Coronary artery (tissue), 2 donors: ENCODE measurements at regions not wholly inside any gene's neighbourhood (a gene's known extent, or its start where the extent isn't known, plus 50 kb on each side); places are given as distances from the start of the nearest gene placed in this dataset.

Source experiments
- DNase-seq: peaks from one replicate; pipeline ENCODE4 v3.0.0-alpha.2; 2017; ENCODE audit warnings: low spot score
- H3K27ac ChIP-seq, 2 donors: fragments of 200-600 bp; sonication (generic); one replicate each; pipeline ENCODE4 v1.5.1; 2016 to 2019
- H3K4me3 ChIP-seq: fragments of 200-600 bp; sonication (generic); 2 replicates; pipeline ENCODE4 v1.5.1; 2016; ENCODE audit warnings: mild to moderate bottlenecking, moderate library complexity
- TF ChIP-seq, protein P1 (sequence below): fragments of 200-600 bp; sonication (generic); IDR thresholded peaks from one replicate; pipeline ENCODE4 v1.5.1; 2019; ENCODE audit warnings: antibody characterized with exemption

- no peak for DNase-seq
- Histone ChIP-seq H3K27ac (no peak overlapping the region), H3K4me3 (no peak overlapping the region)
- TF ChIP-seq, protein P1, sequence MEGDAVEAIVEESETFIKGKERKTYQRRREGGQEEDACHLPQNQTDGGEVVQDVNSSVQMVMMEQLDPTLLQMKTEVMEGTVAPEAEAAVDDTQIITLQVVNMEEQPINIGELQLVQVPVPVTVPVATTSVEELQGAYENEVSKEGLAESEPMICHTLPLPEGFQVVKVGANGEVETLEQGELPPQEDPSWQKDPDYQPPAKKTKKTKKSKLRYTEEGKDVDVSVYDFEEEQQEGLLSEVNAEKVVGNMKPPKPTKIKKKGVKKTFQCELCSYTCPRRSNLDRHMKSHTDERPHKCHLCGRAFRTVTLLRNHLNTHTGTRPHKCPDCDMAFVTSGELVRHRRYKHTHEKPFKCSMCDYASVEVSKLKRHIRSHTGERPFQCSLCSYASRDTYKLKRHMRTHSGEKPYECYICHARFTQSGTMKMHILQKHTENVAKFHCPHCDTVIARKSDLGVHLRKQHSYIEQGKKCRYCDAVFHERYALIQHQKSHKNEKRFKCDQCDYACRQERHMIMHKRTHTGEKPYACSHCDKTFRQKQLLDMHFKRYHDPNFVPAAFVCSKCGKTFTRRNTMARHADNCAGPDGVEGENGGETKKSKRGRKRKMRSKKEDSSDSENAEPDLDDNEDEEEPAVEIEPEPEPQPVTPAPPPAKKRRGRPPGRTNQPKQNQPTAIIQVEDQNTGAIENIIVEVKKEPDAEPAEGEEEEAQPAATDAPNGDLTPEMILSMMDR: no peak
These were observed 136.7 kb upstream of the ZNF462 start for GRCh38 chr9:106726070-106726815.

- DNase-seq: no peak
- H3K27ac ChIP-seq: no peak overlapping the region
- H3K4me3 ChIP-seq: no peak overlapping the region
- TF ChIP-seq, protein P1: no peak
These were observed 135.0 kb upstream of the ZNF462 start for GRCh38 chr9:106727969-106728368.

- DNase-seq: no peak
- TF ChIP-seq, protein P1: no peak
- Histone ChIP-seq H3K27ac (no peak overlapping the region), H3K4me3 (no peak overlapping the region)
These were observed 134.1 kb upstream of the ZNF462 start for GRCh38 chr9:106728860-106729259.

DNA sequence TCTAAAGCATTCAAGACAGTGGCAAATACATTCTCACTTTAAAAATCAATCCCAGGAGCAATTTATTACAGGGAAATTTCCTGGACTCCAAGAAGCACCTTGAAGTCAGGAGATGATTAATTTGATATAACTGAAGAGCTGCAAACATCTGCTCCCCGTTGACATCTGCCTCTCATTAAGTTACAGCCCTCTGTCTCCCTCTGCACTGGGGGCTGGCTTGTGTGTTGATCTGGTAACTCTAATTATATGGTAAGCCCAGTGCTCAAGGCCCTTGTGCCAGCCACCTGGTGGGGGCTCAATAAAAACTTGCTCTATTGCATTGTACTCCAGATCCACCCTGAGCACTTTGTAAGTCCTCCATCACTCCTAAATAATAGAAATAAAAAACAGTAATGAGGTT is 131.1 kb upstream of the ZNF462 start:
- TF ChIP-seq, protein P1: no peak
- Histone ChIP-seq H3K27ac (no peak overlapping the region), H3K4me3 (no peak overlapping the region)
- no peak for DNase-seq

GRCh38 chr9:106733828-106734380 is 129.1 kb upstream of the ZNF462 start:
- TF ChIP-seq, protein P1: no peak
- Histone ChIP-seq H3K4me3 (no peak overlapping the region), H3K27ac (no peak overlapping the region)
- no peak for DNase-seq

DNA sequence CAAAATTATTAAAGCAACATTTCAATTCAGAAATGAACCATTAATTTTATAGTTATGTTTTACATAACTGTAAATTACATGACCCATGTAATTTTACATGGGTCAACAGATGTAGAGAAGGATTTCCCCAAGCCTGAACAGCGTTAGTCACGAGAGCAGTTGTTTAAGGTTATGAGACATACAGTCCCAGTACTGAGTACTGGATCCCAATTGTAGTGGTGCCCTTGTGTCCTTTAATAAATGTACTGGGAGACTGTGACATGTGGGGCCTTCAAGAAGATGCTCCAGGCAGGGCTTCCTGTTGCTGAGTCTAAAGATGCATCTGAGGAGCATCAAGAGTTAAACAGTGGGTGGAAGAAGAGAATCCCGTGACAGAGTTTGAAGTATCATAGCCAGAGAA is 125.5 kb upstream of the ZNF462 start:
- DNase-seq: no peak
- Histone ChIP-seq H3K4me3 (no peak overlapping the region), H3K27ac (no peak overlapping the region)
- TF ChIP-seq, protein P1: no peak

- Histone ChIP-seq H3K27ac (no peak overlapping the region), H3K4me3 (no peak overlapping the region)
- TF ChIP-seq, protein P1: no peak
- no peak for DNase-seq
These were observed 124.9 kb upstream of the ZNF462 start for GRCh38 chr9:106738109-106738508.
